ENCODE measurements at regions not wholly inside any gene's neighbourhood (a gene's known extent, or its start where the extent isn't known, plus 50 kb on each side); places are given as distances from the start of the nearest gene placed in this dataset.

DNA sequence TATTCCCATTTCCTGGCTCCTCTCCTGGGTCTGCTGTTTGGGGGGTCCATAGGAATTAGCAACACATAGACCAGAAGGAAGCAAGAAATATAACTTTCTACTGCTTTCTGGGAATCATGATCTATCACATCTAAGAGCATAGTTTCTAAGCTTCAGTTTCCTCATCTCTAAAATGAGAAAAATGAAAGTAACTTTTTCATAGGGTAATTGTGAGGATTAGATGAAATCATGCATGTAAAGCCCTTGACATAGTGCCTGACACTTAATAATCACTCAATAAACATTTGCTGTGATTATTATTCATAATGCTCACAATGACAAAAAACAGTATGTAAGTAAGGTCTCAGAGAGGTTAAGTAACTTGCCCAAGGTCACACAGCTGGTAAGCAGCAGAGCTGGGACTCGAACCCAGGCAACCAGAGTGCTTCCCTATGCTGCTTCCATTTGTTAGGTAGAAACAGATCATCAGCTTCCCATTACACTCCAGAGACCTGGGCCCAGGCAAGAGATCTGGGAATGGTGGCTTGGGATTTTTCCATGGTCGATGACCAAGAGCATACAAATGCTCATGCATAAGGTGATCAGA lies 86.6 kb upstream of the MAFB start:
- H3K36me3 Mint-ChIP-seq (ENCODE audit: low read depth, unreplicated experiment) = no peaks in the 10 kb centered on the region
- Histone ChIP-seq H3K4me3 (ENCODE audit: insufficient read depth, low read depth, low read length) (no peak overlapping the region), H2AFZ (ENCODE audit: low read depth, low read length) (no peak overlapping the region), H3K36me3 (ENCODE audit: insufficient read depth, low read length) (no peaks in the 10 kb centered on the region), H3K27ac (ENCODE audit: low read depth, low read length) (no peak overlapping the region), H4K20me1 (ENCODE audit: insufficient read depth, low read length) (no peaks in the 10 kb centered on the region), H3K4me1 (ENCODE audit: insufficient read depth, low read length) (no peaks in the 10 kb centered on the region), H3K27me3 (ENCODE audit: insufficient read depth, low read length) (peaks cover 3% of the 10 kb centered on the region), H3K4me2 (ENCODE audit: low read length) (no peak overlapping the region), H3K79me2 (ENCODE audit: insufficient read depth, low read length) (no peaks in the 10 kb centered on the region), H3K9ac (ENCODE audit: low read length) (no peak overlapping the region), H3K9me3 (ENCODE audit: insufficient read depth, low read depth, low read length) (no peaks in the 10 kb centered on the region)
- TF ChIP-seq, protein P1, sequence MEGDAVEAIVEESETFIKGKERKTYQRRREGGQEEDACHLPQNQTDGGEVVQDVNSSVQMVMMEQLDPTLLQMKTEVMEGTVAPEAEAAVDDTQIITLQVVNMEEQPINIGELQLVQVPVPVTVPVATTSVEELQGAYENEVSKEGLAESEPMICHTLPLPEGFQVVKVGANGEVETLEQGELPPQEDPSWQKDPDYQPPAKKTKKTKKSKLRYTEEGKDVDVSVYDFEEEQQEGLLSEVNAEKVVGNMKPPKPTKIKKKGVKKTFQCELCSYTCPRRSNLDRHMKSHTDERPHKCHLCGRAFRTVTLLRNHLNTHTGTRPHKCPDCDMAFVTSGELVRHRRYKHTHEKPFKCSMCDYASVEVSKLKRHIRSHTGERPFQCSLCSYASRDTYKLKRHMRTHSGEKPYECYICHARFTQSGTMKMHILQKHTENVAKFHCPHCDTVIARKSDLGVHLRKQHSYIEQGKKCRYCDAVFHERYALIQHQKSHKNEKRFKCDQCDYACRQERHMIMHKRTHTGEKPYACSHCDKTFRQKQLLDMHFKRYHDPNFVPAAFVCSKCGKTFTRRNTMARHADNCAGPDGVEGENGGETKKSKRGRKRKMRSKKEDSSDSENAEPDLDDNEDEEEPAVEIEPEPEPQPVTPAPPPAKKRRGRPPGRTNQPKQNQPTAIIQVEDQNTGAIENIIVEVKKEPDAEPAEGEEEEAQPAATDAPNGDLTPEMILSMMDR (IDR thresholded peaks at IDR 0.05; ENCODE audit: insufficient read depth, low read depth, low read length) = no peak
- TF ChIP-seq EZH2 (IDR thresholded peaks at IDR 0.05; ENCODE audit: insufficient read depth, low read length) = no peak
- H3K27me3 Mint-ChIP-seq (ENCODE audit: low read depth, unreplicated experiment) = peaks cover 21% of the 10 kb centered on the region
- no peak overlapping the region for H3K4me3 Mint-ChIP-seq (ENCODE audit: unreplicated experiment)
- no peaks in the 10 kb centered on the region for H3K9me3 Mint-ChIP-seq (ENCODE audit: unreplicated experiment)
- FAIRE-seq = no peak
- no peaks in the 10 kb centered on the region for H3K4me1 Mint-ChIP-seq (ENCODE audit: low read depth, unreplicated experiment)
- H3K27ac Mint-ChIP-seq (ENCODE audit: unreplicated experiment) = no peak overlapping the region
- no peak for DNase-seq (ENCODE audit: low read depth)

DNA sequence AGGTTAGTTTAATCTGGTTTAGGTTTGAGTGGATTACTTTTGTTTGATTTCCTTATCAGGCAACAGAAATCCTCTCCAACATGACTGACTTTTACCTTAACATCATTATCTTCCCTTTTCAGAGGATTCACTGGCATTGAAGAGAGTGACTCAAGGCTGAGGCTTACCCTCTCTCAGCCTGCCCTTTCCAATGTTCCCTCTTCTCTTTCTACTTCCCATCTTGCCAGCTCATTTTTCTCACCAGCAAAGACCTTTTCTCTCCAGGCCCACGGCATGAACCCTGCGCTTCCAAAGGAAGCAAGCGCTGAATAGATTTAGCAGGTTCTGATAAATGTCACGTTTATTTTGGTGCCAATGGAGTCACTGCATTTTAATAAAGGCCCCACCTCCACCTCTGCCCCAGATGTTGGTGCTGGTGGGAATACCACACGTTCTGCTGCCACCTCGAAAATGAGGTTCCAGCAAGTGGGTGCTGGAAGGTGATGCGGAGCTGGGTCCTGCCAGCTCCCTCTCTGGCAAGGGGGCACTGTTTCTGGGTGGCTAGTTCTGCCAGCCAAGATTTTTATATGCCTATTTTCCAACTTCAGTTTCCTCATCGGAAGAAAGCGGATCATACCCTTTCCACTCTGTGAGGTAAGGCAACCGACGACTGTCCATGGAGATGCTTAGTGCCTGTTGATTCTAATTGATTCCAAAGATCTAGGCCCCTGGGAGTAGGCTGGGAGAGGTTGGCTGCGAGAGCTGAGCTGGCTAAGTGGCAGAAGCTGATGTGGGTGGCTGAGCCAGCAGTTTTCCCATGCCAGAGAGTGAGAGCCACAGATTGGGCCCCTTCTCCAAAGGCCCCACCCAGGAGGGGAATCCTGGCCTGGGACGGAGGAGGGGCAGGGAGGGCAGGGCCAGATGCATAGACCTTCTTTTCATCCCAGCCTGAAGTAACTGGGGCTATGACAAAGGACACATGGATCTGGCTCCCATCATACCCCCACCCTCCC lies 87.7 kb upstream of the MAFB start:
- no peak overlapping the region for H3K27ac ChIP-seq (ENCODE audit: low read depth, low read length)
- H3K9me3 ChIP-seq (ENCODE audit: insufficient read depth, low read depth, low read length) = no peaks in the 10 kb centered on the region
- Mint-ChIP-seq H3K27me3 (ENCODE audit: low read depth, unreplicated experiment) (peaks cover 21% of the 10 kb centered on the region), H3K4me3 (ENCODE audit: unreplicated experiment) (no peak overlapping the region), H3K4me1 (ENCODE audit: low read depth, unreplicated experiment) (no peaks in the 10 kb centered on the region), H3K27ac (ENCODE audit: unreplicated experiment) (no peak overlapping the region), H3K36me3 (ENCODE audit: low read depth, unreplicated experiment) (no peaks in the 10 kb centered on the region), H3K9me3 (ENCODE audit: unreplicated experiment) (no peaks in the 10 kb centered on the region)
- H3K36me3 ChIP-seq (ENCODE audit: insufficient read depth, low read length) = no peaks in the 10 kb centered on the region
- no peak overlapping the region for H3K4me2 ChIP-seq (ENCODE audit: low read length)
- no peaks in the 10 kb centered on the region for H3K4me1 ChIP-seq (ENCODE audit: insufficient read depth, low read length)
- no peaks in the 10 kb centered on the region for H3K79me2 ChIP-seq (ENCODE audit: insufficient read depth, low read length)
- H3K4me3 ChIP-seq (ENCODE audit: insufficient read depth, low read depth, low read length) = no peak overlapping the region
- H3K9ac ChIP-seq (ENCODE audit: low read length) = no peak overlapping the region
- no peaks in the 10 kb centered on the region for H4K20me1 ChIP-seq (ENCODE audit: insufficient read depth, low read length)
- no peak for DNase-seq (ENCODE audit: low read depth)
- peaks cover 3% of the 10 kb centered on the region for H3K27me3 ChIP-seq (ENCODE audit: insufficient read depth, low read length)
- no peak for FAIRE-seq
- no peak overlapping the region for H2AFZ ChIP-seq (ENCODE audit: low read depth, low read length)
- TF ChIP-seq EZH2 (IDR thresholded peaks at IDR 0.05; ENCODE audit: insufficient read depth, low read length) = no peak
- TF ChIP-seq, protein P1 (IDR thresholded peaks at IDR 0.05; ENCODE audit: insufficient read depth, low read depth, low read length) = no peak
